AG04450 (cell line): ENCODE measurements at regions not wholly inside any gene's neighbourhood (a gene's known extent, or its start where the extent isn't known, plus 50 kb on each side); places are given as distances from the start of the nearest gene placed in this dataset.

Experiments
- CTCF ChIA-PET: fragments of 300-600, 350-600 bp; formaldehyde crosslinking; extraction: SDS; loops from one replicate; lab custom pipeline; 2022; ENCODE audit warnings: antibody characterized with exemption, inconsistent platforms; lab: Charles Lee
- POLR2A ChIA-PET: fragments of 350-600 bp; formaldehyde crosslinking; extraction: SDS; loops from one replicate; lab custom pipeline; 2021; ENCODE audit warnings: antibody characterized with exemption, inconsistent platforms; lab: Yijun Ruan, JAX
- DNase-seq: peaks from one replicate; pipeline ENCODE4 v3.0.0-alpha.2; 2011; ENCODE audit warnings: low read depth, low spot score
- H3K27ac ChIP-seq: one replicate; pipeline ENCODE4 v1.5.1; 2012; ENCODE audit warnings: low read depth, low read length, control low read depth
- H3K27me3 ChIP-seq: one replicate; pipeline ENCODE4 v1.6.0; 2012; ENCODE audit warnings: low read length; ENCODE audit not compliant: control insufficient read depth, insufficient read depth
- H3K4me3 ChIP-seq: 2 replicates; pipeline ENCODE4 v1.5.1; 2011; ENCODE audit warnings: mild to moderate bottlenecking, low read depth, low read length, control low read depth
- H3K9me3 ChIP-seq: 2 replicates; pipeline ENCODE4 v1.5.1; 2012; ENCODE audit warnings: low read length; ENCODE audit not compliant: control insufficient read depth, insufficient read depth
- TF ChIP-seq, protein P1 (sequence below): IDR thresholded peaks from 2 replicates; pipeline ENCODE4 v1.5.1; 2011; ENCODE audit warnings: low read depth, low read length, control low read depth, inconsistent platforms

GRCh38 chr2:238790833-238791230, 57.1 kb upstream of the TWIST2 start:
- Histone ChIP-seq H3K9me3 (peaks cover 7% of the 10 kb centered on the region; the same call in 1 of the 2 replicates), H3K27ac (no peak overlapping the region), H3K27me3 (peaks cover 35% of the 10 kb centered on the region), H3K4me3 (no peak overlapping the region)
- ChIA-PET POLR2A (interaction anchor here (0.7 kb wide), 1 partner anchor 502 kb away, joined by 7 read pairs; no protein-coding TSS in a partner anchor), CTCF (interaction anchor here (0.9 to 1.0 kb wide), 2 partner anchors 277 to 423 kb away, joined by 3 to 4 read pairs; no protein-coding TSS in a partner anchor)
- DNase-seq = no peak
- TF ChIP-seq, protein P1, sequence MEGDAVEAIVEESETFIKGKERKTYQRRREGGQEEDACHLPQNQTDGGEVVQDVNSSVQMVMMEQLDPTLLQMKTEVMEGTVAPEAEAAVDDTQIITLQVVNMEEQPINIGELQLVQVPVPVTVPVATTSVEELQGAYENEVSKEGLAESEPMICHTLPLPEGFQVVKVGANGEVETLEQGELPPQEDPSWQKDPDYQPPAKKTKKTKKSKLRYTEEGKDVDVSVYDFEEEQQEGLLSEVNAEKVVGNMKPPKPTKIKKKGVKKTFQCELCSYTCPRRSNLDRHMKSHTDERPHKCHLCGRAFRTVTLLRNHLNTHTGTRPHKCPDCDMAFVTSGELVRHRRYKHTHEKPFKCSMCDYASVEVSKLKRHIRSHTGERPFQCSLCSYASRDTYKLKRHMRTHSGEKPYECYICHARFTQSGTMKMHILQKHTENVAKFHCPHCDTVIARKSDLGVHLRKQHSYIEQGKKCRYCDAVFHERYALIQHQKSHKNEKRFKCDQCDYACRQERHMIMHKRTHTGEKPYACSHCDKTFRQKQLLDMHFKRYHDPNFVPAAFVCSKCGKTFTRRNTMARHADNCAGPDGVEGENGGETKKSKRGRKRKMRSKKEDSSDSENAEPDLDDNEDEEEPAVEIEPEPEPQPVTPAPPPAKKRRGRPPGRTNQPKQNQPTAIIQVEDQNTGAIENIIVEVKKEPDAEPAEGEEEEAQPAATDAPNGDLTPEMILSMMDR = no peak

- Histone ChIP-seq H3K27me3 (peaks cover 34% of the 10 kb centered on the region), H3K9me3 (peaks cover 10% of the 10 kb centered on the region; the same call in 1 of the 2 replicates), H3K27ac (no peak overlapping the region), H3K4me3 (no peak overlapping the region)
- CTCF ChIA-PET = interaction anchor here (0.9 to 1.0 kb wide), 2 partner anchors 278 to 423 kb away, joined by 3 to 4 read pairs; no protein-coding TSS in a partner anchor
- TF ChIP-seq, protein P1 = no peak
- POLR2A ChIA-PET = interaction anchor here (0.7 kb wide), 1 partner anchor 502 kb away, joined by 7 read pairs; no protein-coding TSS in a partner anchor
- DNase-seq = no peak
Measured at GRCh38 chr2:238791354-238791753, 56.5 kb upstream of the TWIST2 start.

DNA sequence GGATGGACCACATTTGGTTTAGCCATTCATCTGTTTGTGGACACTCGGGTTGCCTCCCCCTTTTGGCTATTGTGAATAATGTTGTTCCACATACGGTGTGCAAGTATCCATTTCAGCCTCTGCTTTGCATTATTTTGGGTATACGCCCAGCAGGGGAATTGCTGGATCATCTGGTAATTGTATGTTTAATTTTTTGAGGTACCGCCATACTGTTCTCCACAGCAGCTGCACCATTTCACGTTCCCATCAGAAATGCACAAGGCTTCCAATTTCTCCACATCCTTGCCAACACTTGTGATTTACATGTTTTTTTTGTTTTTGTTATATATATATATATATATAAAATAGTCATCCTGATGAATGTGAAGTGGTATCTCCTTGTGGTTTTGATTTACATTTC, 54.6 kb upstream of the TWIST2 start:
- TF ChIP-seq, protein P1 = no peak
- no peak overlapping the region for H3K27ac ChIP-seq
- no peak for DNase-seq
- peaks cover 12% of the 10 kb centered on the region; the same call in 1 of the 2 replicates for H3K9me3 ChIP-seq
- H3K27me3 ChIP-seq = peaks cover 35% of the 10 kb centered on the region
- CTCF ChIA-PET = no interaction called here
- H3K4me3 ChIP-seq = no peak overlapping the region
- POLR2A ChIA-PET = no interaction called here

DNA sequence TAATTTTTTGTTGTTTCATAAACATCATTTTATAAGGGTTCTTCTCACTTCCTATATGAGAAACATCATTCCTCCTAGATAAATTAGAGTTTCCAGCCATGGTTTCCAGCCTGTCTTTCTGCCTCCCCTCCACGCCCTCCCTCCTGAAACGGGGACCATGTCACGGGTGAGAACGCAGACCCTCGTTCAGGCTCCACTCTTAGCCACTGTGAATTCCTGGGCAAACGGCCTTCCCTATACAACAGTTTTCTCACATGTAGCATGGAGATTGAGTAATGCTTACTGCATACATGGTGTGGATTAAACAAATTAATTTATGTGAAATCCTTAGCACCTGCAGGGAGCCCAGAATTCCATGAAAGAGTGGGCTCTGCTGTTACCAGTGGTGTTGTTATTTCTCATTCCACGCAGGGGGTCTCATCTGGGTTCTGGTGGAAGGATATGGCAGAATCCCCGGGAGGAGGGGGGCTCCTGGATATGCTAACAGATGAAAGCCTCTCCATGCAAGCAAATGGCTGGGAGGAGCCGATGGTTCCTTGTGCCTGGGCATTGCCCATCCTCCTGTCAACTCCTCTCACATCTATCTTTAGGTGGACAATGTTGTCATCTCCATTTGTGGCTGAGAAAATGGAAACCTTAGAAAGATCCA, 54.0 kb upstream of the TWIST2 start:
- H3K27ac ChIP-seq = no peak overlapping the region
- POLR2A ChIA-PET = no interaction called here
- no peak for DNase-seq
- TF ChIP-seq, protein P1 = no peak
- H3K9me3 ChIP-seq = peaks cover 12% of the 10 kb centered on the region; the same call in 1 of the 2 replicates
- CTCF ChIA-PET = no interaction called here
- H3K27me3 ChIP-seq = peaks cover 35% of the 10 kb centered on the region
- no peak overlapping the region for H3K4me3 ChIP-seq

DNA sequence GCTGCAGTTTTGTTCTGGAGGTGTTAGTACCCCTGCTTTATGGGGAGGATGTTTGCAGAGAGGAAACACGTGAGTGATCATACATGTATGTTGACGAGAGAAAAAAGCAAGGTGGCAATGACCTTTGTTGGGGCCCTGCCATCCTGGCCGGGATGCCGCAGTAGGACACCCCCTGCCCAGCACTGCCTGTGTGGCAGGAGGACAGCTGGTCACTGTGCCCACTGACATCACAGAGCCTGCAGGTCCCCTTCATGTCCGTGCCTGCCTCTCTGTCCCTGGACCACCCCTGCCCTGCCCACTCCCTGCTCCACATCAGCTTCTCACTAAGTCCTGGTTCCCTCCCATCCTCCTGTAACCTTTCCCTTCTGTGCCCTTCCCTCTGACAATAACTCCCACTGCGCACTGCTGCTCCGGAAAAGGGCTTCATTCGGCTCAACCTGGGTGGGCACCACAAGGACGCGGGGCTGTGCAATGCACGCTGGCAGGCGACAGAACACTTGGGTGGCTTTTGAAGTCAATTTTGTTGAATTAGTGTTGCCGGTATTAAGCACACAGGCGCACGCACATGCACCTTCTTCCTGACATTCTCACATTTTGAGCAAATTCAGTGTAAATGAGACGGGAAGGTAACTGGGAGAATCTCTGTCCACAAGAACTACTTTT, 51.5 kb upstream of the TWIST2 start:
- Histone ChIP-seq H3K27ac (no peak overlapping the region), H3K27me3 (peaks cover 15% of the 10 kb centered on the region), H3K9me3 (peaks cover 12% of the 10 kb centered on the region; the same call in 1 of the 2 replicates), H3K4me3 (no peak overlapping the region)
- ChIA-PET POLR2A (no interaction called here), CTCF (interaction anchor here (0.6 to 1.8 kb wide), 3 partner anchors 11 to 148 kb away, joined by 3 to 7 read pairs (median 6); no protein-coding TSS in a partner anchor)
- no peak for DNase-seq
- TF ChIP-seq, protein P1 = no peak
